ENCODE measurements at regions not wholly inside any gene's neighbourhood (a gene's known extent, or its start where the extent isn't known, plus 50 kb on each side); places are given as distances from the start of the nearest gene placed in this dataset.

DNA sequence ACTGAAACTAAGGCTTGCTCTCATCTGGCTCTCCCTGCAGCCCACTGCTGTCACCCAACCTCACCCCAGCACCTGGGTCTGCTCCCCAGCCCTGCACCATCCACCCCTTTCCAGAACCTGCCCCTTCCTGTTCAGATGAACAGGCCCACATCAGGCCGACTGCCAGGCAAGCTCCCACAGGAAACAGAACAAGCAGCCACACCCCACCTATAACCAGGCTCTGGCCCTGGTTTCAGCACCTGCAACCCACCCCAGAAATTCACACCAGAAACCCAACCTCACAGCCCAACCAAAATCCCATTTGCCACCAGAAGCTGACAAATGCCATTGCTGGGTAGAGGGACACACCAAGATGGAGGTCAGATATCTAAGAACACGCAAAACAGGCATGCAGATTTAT is 159.2 kb upstream of the ID2 start:
- Histone ChIP-seq H3K9ac (ENCODE audit: low read length) (no peak overlapping the region), H3K79me2 (ENCODE audit: insufficient read depth, low read length) (no peaks in the 10 kb centered on the region), H4K20me1 (ENCODE audit: insufficient read depth) (no peaks in the 10 kb centered on the region), H2AFZ (ENCODE audit: low read depth, low read length, poor library complexity, severe bottlenecking) (no peak overlapping the region), H3K27ac (ENCODE audit: low read depth, low read length) (no peak overlapping the region), H3K4me1 (ENCODE audit: control insufficient read depth in 1 of 2, insufficient read depth in 2 of 2, low read length in 2 of 2) (peaks cover 8% of the 10 kb centered on the region in 2 experiments; a peak in 3 of 4 replicates), H3K4me3 (replicated peaks in 1 of 2; ENCODE audit: low read depth in 1 of 2, low read length in 2 of 2) (no peak overlapping the region), H3K9me3 (ENCODE audit: control insufficient read depth in 1 of 2, insufficient read depth in 1 of 2, low read depth in 1 of 2, low read length in 2 of 2) (no peaks in the 10 kb centered on the region), H3K9me2 (ENCODE audit: insufficient read depth) (no peaks in the 10 kb centered on the region), H3K27me3 (ENCODE audit: insufficient read depth, low read length) (no peaks in the 10 kb centered on the region), H3K36me3 (ENCODE audit: control insufficient read depth in 1 of 2, insufficient read depth in 2 of 2, low read length in 2 of 2) (no peaks in the 10 kb centered on the region), H3K4me2 (ENCODE audit: low read length) (no peak overlapping the region)
- ATAC-seq: no peak
- DNase-seq (ENCODE audit: low read depth, low spot score): no peak
- intact Hi-C loops (cut with micrococcal nuclease): no loop called here
- RAD21 ChIA-PET (ENCODE audit: low non-redundant PET in 1 of 2, low total read pairs in 2 of 2, uncharacterized antibody in 2 of 2, unreplicated experiment in 2 of 2): no interaction called here
- POLR2A ChIA-PET: no interaction called here
- TF ChIP-seq EZH2 (IDR thresholded peaks at IDR 0.05) (no peak), CBX3 (IDR thresholded peaks at IDR 0.05; ENCODE audit: low read depth) (no peak), POLR2A (IDR thresholded peaks at IDR 0.05; ENCODE audit: borderline replicate concordance, extremely low read depth, insufficient read depth, insufficient read length) (no peak)
- CTCF ChIA-PET: no interaction called here
- no TSS peak for BruUV-seq (replicated peaks)

DNA sequence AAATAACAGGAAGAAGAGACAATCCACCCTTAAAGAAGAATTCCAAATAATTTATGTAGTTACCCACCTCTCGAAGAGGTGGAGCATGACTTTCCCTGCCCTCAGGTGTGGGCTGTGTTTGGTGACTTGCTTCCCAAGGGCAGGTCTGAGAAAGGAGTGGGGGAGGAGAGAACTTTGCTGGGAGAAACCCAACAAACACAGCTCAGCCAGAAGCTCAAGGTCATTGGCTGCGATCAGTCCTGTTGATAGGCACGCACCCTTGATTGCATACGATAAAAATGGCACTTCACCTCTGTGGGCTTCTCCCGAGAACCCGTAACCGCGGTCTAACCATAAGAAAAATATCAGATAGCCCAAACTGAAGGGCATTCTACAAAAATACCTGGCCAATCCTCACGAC is 157.5 kb upstream of the ID2 start:
- H3K4me2 ChIP-seq (ENCODE audit: low read length): no peak overlapping the region
- TF ChIP-seq JUND (IDR thresholded peaks at IDR 0.05): no peak
- no peak for TF ChIP-seq EZH2 (IDR thresholded peaks at IDR 0.05)
- no peak for TF ChIP-seq FOSL1 (IDR thresholded peaks at IDR 0.05; ENCODE audit: low read depth)
- TF ChIP-seq, protein P1, sequence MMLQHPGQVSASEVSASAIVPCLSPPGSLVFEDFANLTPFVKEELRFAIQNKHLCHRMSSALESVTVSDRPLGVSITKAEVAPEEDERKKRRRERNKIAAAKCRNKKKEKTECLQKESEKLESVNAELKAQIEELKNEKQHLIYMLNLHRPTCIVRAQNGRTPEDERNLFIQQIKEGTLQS (IDR thresholded peaks at IDR 0.05): no peak
- no peak for TF ChIP-seq ELF1 (IDR thresholded peaks at IDR 0.05; ENCODE audit: borderline replicate concordance, low read depth)
- no peak for TF ChIP-seq EZH2phosphoT487 (IDR thresholded peaks at IDR 0.05; ENCODE audit: borderline replicate concordance)
- TF ChIP-seq CEBPB (IDR thresholded peaks at IDR 0.05; ENCODE audit: low read depth): no peak
- no peak for TF ChIP-seq EGR1 (IDR thresholded peaks at IDR 0.05; ENCODE audit: low read depth)
- no peak for TF ChIP-seq SRF (IDR thresholded peaks at IDR 0.05; ENCODE audit: low read depth)
- TF ChIP-seq RAD21 (IDR thresholded peaks at IDR 0.05; ENCODE audit: low read depth): no peak
- no peak for TF ChIP-seq POLR2A (IDR thresholded peaks at IDR 0.05; ENCODE audit: borderline replicate concordance, extremely low read depth, insufficient read depth, insufficient read length)
- H3K9me3 ChIP-seq (ENCODE audit: control insufficient read depth in 1 of 2, insufficient read depth in 1 of 2, low read depth in 1 of 2, low read length in 2 of 2): no peaks in the 10 kb centered on the region
- no peak overlapping the region for H3K27ac ChIP-seq (ENCODE audit: low read depth, low read length)
- H3K27me3 ChIP-seq (ENCODE audit: insufficient read depth, low read length): no peaks in the 10 kb centered on the region
- no peaks in the 10 kb centered on the region for H3K79me2 ChIP-seq (ENCODE audit: insufficient read depth, low read length)
- BruUV-seq (replicated peaks): no TSS peak
- no peaks in the 10 kb centered on the region for H3K9me2 ChIP-seq (ENCODE audit: insufficient read depth)
- peaks cover 8% of the 10 kb centered on the region in 2 experiments; a peak in 3 of 4 replicates for H3K4me1 ChIP-seq (ENCODE audit: control insufficient read depth in 1 of 2, insufficient read depth in 2 of 2, low read length in 2 of 2)
- H3K4me3 ChIP-seq (replicated peaks in 1 of 2; ENCODE audit: low read depth in 1 of 2, low read length in 2 of 2): no peak overlapping the region
- RAD21 ChIA-PET (ENCODE audit: low non-redundant PET in 1 of 2, low total read pairs in 2 of 2, uncharacterized antibody in 2 of 2, unreplicated experiment in 2 of 2): no interaction called here
- no peaks in the 10 kb centered on the region for H3K36me3 ChIP-seq (ENCODE audit: control insufficient read depth in 1 of 2, insufficient read depth in 2 of 2, low read length in 2 of 2)
- intact Hi-C loops (cut with micrococcal nuclease): no loop called here
- DNase-seq (ENCODE audit: low read depth, low spot score): no peak
- no peaks in the 10 kb centered on the region for H4K20me1 ChIP-seq (ENCODE audit: insufficient read depth)
- H3K9ac ChIP-seq (ENCODE audit: low read length): no peak overlapping the region
- CTCF ChIA-PET: no interaction called here
- ATAC-seq: no peak
- POLR2A ChIA-PET: interaction anchor here (1.5 kb wide), 1 partner anchor 155 kb away, joined by 3 read pairs; no protein-coding TSS in a partner anchor
- no peak overlapping the region for H2AFZ ChIP-seq (ENCODE audit: low read depth, low read length, poor library complexity, severe bottlenecking)
